ENCODE measurements at regions not wholly inside any gene's neighbourhood (a gene's known extent, or its start where the extent isn't known, plus 50 kb on each side); places are given as distances from the start of the nearest gene placed in this dataset.

GRCh38 chr14:29235991-29236390, 469.4 kb downstream of the FOXG1 start:
- Histone ChIP-seq H3K9ac (ENCODE audit: extremely low read depth, insufficient read length, low read length) (no peak overlapping the region), H2BK15ac (ENCODE audit: low read depth, low read length) (no peak overlapping the region)

More at GRCh38 chr14:29235991-29236390, 469.4 kb downstream of the FOXG1 start:
- Histone ChIP-seq H3K9me3 (ENCODE audit: control insufficient read depth, low read depth, low read length) (no peaks in the 10 kb centered on the region), H2AFZ (ENCODE audit: low read length) (no peak overlapping the region), H3K27me3 (ENCODE audit: insufficient read depth, low read length) (no peaks in the 10 kb centered on the region), H3K79me1 (ENCODE audit: insufficient read depth, low read depth, low read length, poor library complexity, severe bottlenecking) (no peaks in the 10 kb centered on the region), H2BK5ac (ENCODE audit: insufficient read length, low read length) (no peak overlapping the region), H3K4ac (ENCODE audit: low read depth, low read length) (no peak overlapping the region), H2BK120ac (ENCODE audit: low read depth, low read length, poor library complexity, severe bottlenecking) (no peak overlapping the region), H4K20me1 (ENCODE audit: control insufficient read depth, insufficient read depth, insufficient read length) (no peaks in the 10 kb centered on the region), H3T11ph (ENCODE audit: low read length) (no peak overlapping the region), H2BK20ac (ENCODE audit: low read depth, low read length, poor library complexity, severe bottlenecking) (no peak overlapping the region), H4K8ac (replicated peaks; ENCODE audit: insufficient read length, low read depth, low read length) (no peak overlapping the region), H4K91ac (ENCODE audit: insufficient read length, low read depth, low read length) (no peak overlapping the region), H2AK5ac (ENCODE audit: insufficient read length, low read length) (no peak overlapping the region), H3K79me2 (ENCODE audit: insufficient read depth, low read length) (no peaks in the 10 kb centered on the region), H3K14ac (ENCODE audit: insufficient read depth, low read length) (no peak overlapping the region), H3K23ac (ENCODE audit: insufficient read length, low read depth, low read length) (no peak overlapping the region), H2BK12ac (ENCODE audit: insufficient read length, low read depth, low read length) (no peak overlapping the region), H3K23me2 (ENCODE audit: insufficient read length, low read depth, low read length, poor library complexity, severe bottlenecking) (no peaks in the 10 kb centered on the region), H3K4me1 (ENCODE audit: insufficient read depth, low read length) (no peaks in the 10 kb centered on the region), H3K4me2 (ENCODE audit: insufficient read depth, insufficient read length, low read length) (no peak overlapping the region), H3K27ac (ENCODE audit: insufficient read length, low read depth, low read length) (no peak overlapping the region), H3K56ac (ENCODE audit: insufficient read length, low read depth, low read length) (no peak overlapping the region), H4K5ac (ENCODE audit: insufficient read length, low read depth, low read length) (no peak overlapping the region), H3K18ac (ENCODE audit: insufficient read length, low read depth, low read length) (no peak overlapping the region)
- DNase-seq, result no peak
- no peak for TF ChIP-seq CTCF (conservative IDR thresholded peaks at IDR 0.05)
- no peaks in the 10 kb centered on the region for H3K27me3 Mint-ChIP-seq (ENCODE audit: low read depth)
- H3K36me3 Mint-ChIP-seq (ENCODE audit: insufficient read depth in 1 of 3, low read depth in 3 of 3), result peaks cover 0 to 2% (median 0%) of the 10 kb centered on the region in 3 experiments; a peak in 2 of 7 replicates
- no peaks in the 10 kb centered on the region for H3K9me3 Mint-ChIP-seq
- H3K27ac Mint-ChIP-seq, result no peak overlapping the region
- WGBS (ENCODE audit: extremely low coverage, insufficient read length, low lambda C conversion rate), result no CpG with 5 or more reads among the region's 1 CpG
- H3K4me3 Mint-ChIP-seq, result no peak overlapping the region
- 0 out of 4 replicates have a peak, but pooled peaks cover 0 to 2% of the 10 kb centered on the region in 2 experiments for H3K4me1 Mint-ChIP-seq

Measured in H9 (cell line).